GM12878 (cell line): ENCODE measurements at regions not wholly inside any gene's neighbourhood (a gene's known extent, or its start where the extent isn't known, plus 50 kb on each side); places are given as distances from the start of the nearest gene placed in this dataset.

Experiments
- ATAC-seq: fragments of 200-7000 bp; cut with Tn5 transposase; 3 replicates; pipeline ENCODE4 v1.9.1; 2020; ENCODE audit warnings: mild to moderate bottlenecking, moderate library complexity
- BruUV-seq: library from RNA; stranded (reverse); fragments of 400-500 nt; replicated peaks from 2 replicates; lab custom pipeline; 2021; lab: Mats Ljungman, UMichigan
- CTCF ChIA-PET: fragments of 300-600 bp; sonication (Branson Sonifier 250); formaldehyde crosslinking; extraction: SDS; loops from one replicate; lab custom pipeline; 2021; ENCODE audit warnings: inconsistent platforms; lab: Yijun Ruan, JAX
- POLR2A ChIA-PET: fragments of 350-600 bp; formaldehyde crosslinking; extraction: SDS; loops from one replicate; lab custom pipeline; 2021; ENCODE audit warnings: inconsistent platforms; lab: Charles Lee
- RAD21 ChIA-PET: fragments of 300-600 bp; sonication (Branson Sonifier 250); formaldehyde crosslinking; loops from one replicate; lab custom pipeline; 2023; ENCODE audit warnings: antibody characterized with exemption; ENCODE audit not compliant: unreplicated experiment; lab: Charles Lee
- SMC1A ChIA-PET: fragments of 300-600 bp; sonication (Branson Sonifier 250); formaldehyde crosslinking; loops from one replicate; lab custom pipeline; 2023; ENCODE audit not compliant: unreplicated experiment, uncharacterized antibody; lab: Charles Lee
- DNase-seq: peaks from one replicate; pipeline ENCODE4 v3.0.0-alpha.2; 2011; ENCODE audit warnings: low read depth, low spot score
- FAIRE-seq: peaks from 3 replicates; lab custom pipeline; 2011; peaks lifted over from hg19 to GRCh38; lab: Jason Lieb, UNC
- H2AFZ ChIP-seq: 2 replicates; pipeline ENCODE4 v1.6.0; 2011; ENCODE audit warnings: low read depth, low read length, control low read depth; ENCODE audit not compliant: control insufficient read depth
- H3K27ac ChIP-seq: 2 replicates; pipeline ENCODE4 v1.5.1; 2011; ENCODE audit warnings: control low read depth; ENCODE audit not compliant: control insufficient read depth, insufficient read depth
- H3K27me3 ChIP-seq, 2 experiments: replicated peaks in 1 of 2; 2 replicates each; pipeline versions ENCODE4 v1.6.0 to v1.6.1; 2011; ENCODE audit warnings: low read length in 1 of 2; ENCODE audit not compliant: control insufficient read depth in 2 of 2, insufficient read depth in 2 of 2
- H3K36me3 ChIP-seq, 2 experiments: 2 replicates each; pipeline ENCODE4 v1.5.1; 2011; ENCODE audit warnings: low read length in 1 of 2; ENCODE audit not compliant: control insufficient read depth in 2 of 2, insufficient read depth in 2 of 2
- H3K4me1 ChIP-seq: 2 replicates; pipeline ENCODE4 v1.6.1; 2011; ENCODE audit warnings: mild to moderate bottlenecking, low read length, moderate library complexity, mixed read lengths; ENCODE audit not compliant: control insufficient read depth, insufficient read depth
- H3K4me2 ChIP-seq: 2 replicates; pipeline ENCODE4 v1.6.0; 2011; ENCODE audit warnings: control low read depth; ENCODE audit not compliant: control insufficient read depth, insufficient read depth
- H3K4me3 ChIP-seq: fragments of 200-600 bp; sonication (generic); 2 replicates; pipeline ENCODE4 v1.5.1; 2016
- H3K79me2 ChIP-seq: 2 replicates; pipeline ENCODE4 v1.6.0; 2011; ENCODE audit warnings: low read length; ENCODE audit not compliant: control insufficient read depth, insufficient read depth
- H3K9ac ChIP-seq: 2 replicates; pipeline ENCODE4 v1.8.0; 2011; ENCODE audit warnings: low read length, control low read depth, mixed read lengths; ENCODE audit not compliant: control insufficient read depth, insufficient read depth
- H3K9me3 ChIP-seq: replicated peaks from 3 replicates; pipeline ENCODE4 v1.5.1; 2011; ENCODE audit warnings: mild to moderate bottlenecking, low read length; ENCODE audit not compliant: control insufficient read depth, insufficient read depth
- H4K20me1 ChIP-seq: 2 replicates; pipeline ENCODE4 v1.6.0; 2011; ENCODE audit not compliant: control insufficient read depth, insufficient read depth
- CBFB ChIP-seq: IDR thresholded peaks from 2 replicates; pipeline ENCODE4 v1.6.1; 2016; ENCODE audit warnings: antibody characterized with exemption, low read depth
- CHD4 ChIP-seq: fragments of 200-600 bp; sonication (generic); IDR thresholded peaks from 2 replicates; pipeline ENCODE4 v1.6.1; 2016; ENCODE audit warnings: mild to moderate bottlenecking
- IRF4 ChIP-seq: IDR thresholded peaks from 2 replicates; pipeline ENCODE4 v1.6.1; 2011; ENCODE audit warnings: low read depth, low read length
- JUND ChIP-seq: IDR thresholded peaks from 2 replicates; pipeline ENCODE4 v1.6.1; 2012; ENCODE audit warnings: low read depth, mild to moderate bottlenecking, low read length, improper control_type of control experiment, moderate library complexity
- MTA2 ChIP-seq: fragments of 450-650 bp; IDR thresholded peaks from 2 replicates; pipeline ENCODE4 v1.6.1; 2016; ENCODE audit warnings: low read depth, mild to moderate bottlenecking, moderate library complexity
- NR2C1 ChIP-seq: fragments of 450-650 bp; IDR thresholded peaks from 2 replicates; pipeline ENCODE4 v1.6.1; 2017; ENCODE audit warnings: antibody characterized with exemption, mild to moderate bottlenecking, moderate library complexity
- RCOR1 ChIP-seq: conservative IDR thresholded peaks from 2 replicates; pipeline ENCODE4 v1.6.1; 2012; ENCODE audit warnings: low read depth, low read length, improper control_type of control experiment
- SUPT20H ChIP-seq: IDR thresholded peaks from 2 replicates; pipeline ENCODE4 v1.6.1; 2011; ENCODE audit warnings: low read depth, mild to moderate bottlenecking, low read length, moderate library complexity, borderline replicate concordance; ENCODE audit not compliant: control insufficient read depth
- USF1 ChIP-seq: IDR thresholded peaks from 2 replicates; pipeline ENCODE4 v1.6.1; 2011; ENCODE audit warnings: borderline replicate concordance, low read depth, mild to moderate bottlenecking, moderate library complexity, mixed read lengths, low read length; ENCODE audit not compliant: insufficient read depth; ENCODE audit errors: extremely low read length
- WGBS: methylation state at CpG from one replicate; pipeline ENCODE4 v1.1.6; 2016; ENCODE audit warnings: low lambda C conversion rate; ENCODE audit not compliant: insufficient replicate concordance, insufficient coverage; ENCODE audit errors: missing lambda C conversion rate; 5-methylcytosine and 5-hydroxymethylcytosine counted together
- in situ Hi-C: fragments of 300-500 bp; cut with MboI; formaldehyde crosslinking; loops from 9 replicates; pipeline ENCODE4 v1.14.3; 2018; ENCODE audit warnings: mixed read lengths
- intact Hi-C: fragments of 100-400 bp; cut with micrococcal nuclease; formaldehyde crosslinking; loops from one replicate; pipeline ENCODE4 v1.14.2; 2022; ENCODE audit not compliant: unreplicated experiment

- TF ChIP-seq USF1 (no peak), NR2C1 (no peak), IRF4 (no peak)
- 39% methylated on average over 6 of the region's 6 CpGs for WGBS
Measured at GRCh38 chr15:77807115-77807514, 174.4 kb upstream of the LINGO1 start.

GRCh38 chr15:77804210-77804609 lies 171.5 kb upstream of the LINGO1 start:
- Histone ChIP-seq H3K9me3 (no peaks in the 10 kb centered on the region), H3K36me3 (no peaks in the 10 kb centered on the region), H3K79me2 (no peaks in the 10 kb centered on the region), H3K4me2 (no peak overlapping the region), H4K20me1 (no peaks in the 10 kb centered on the region), H3K9ac (no peak overlapping the region), H2AFZ (no peak overlapping the region), H3K27me3 (peaks cover 0 to 4% of the 10 kb centered on the region in 2 experiments; a peak in 2 of 4 replicates), H3K27ac (no peak overlapping the region), H3K4me3 (no peak overlapping the region), H3K4me1 (no peaks in the 10 kb centered on the region)
- RAD21 ChIA-PET, result no interaction called here
- FAIRE-seq (no peak), ATAC-seq (no peak), DNase-seq (no peak)
- intact Hi-C loops (no loop called here), in situ Hi-C loops (loop anchor here (25.0 kb wide), 1 partner anchor 167 kb away; the partner anchor contains the start of gene LINGO1)
- POLR2A ChIA-PET, result no interaction called here
- SMC1A ChIA-PET, result no interaction called here
- TF ChIP-seq JUND, result no peak
- TF ChIP-seq CBFB, result no peak
- TF ChIP-seq SUPT20H, result no peak
- TF ChIP-seq CHD4, result no peak
- no peak for TF ChIP-seq MTA2
- TF ChIP-seq RCOR1, result no peak
- CTCF ChIA-PET, result no interaction called here
- WGBS, result 58% methylated on average over 9 of the region's 9 CpGs
- no TSS peak for BruUV-seq

More at GRCh38 chr15:77807115-77807514, 174.4 kb upstream of the LINGO1 start:
- DNase-seq, result no peak
- SMC1A ChIA-PET, result no interaction called here
- Histone ChIP-seq H3K4me1 (no peaks in the 10 kb centered on the region), H3K4me3 (no peak overlapping the region), H2AFZ (no peak overlapping the region), H3K9ac (no peak overlapping the region), H3K27ac (no peak overlapping the region), H3K79me2 (no peaks in the 10 kb centered on the region), H3K27me3 (peaks cover 0 to 4% of the 10 kb centered on the region in 2 experiments; a peak in 2 of 4 replicates), H3K36me3 (no peaks in the 10 kb centered on the region), H4K20me1 (no peaks in the 10 kb centered on the region), H3K9me3 (no peaks in the 10 kb centered on the region), H3K4me2 (no peak overlapping the region)
- intact Hi-C loops, result no loop called here
- BruUV-seq, result no TSS peak
- in situ Hi-C loops, result loop anchor here (25.0 kb wide), 1 partner anchor 170 kb away; the partner anchor contains the start of gene LINGO1
- POLR2A ChIA-PET, result no interaction called here
- CTCF ChIA-PET, result no interaction called here
- RAD21 ChIA-PET, result no interaction called here
- FAIRE-seq, result no peak
- ATAC-seq, result no peak
